GM23338 (cell line): ENCODE measurements at regions not wholly inside any gene's neighbourhood (a gene's known extent, or its start where the extent isn't known, plus 50 kb on each side); places are given as distances from the start of the nearest gene placed in this dataset.

Source experiments
- ATAC-seq: fragments of 200-7000 bp; cut with Tn5 transposase; 3 replicates; pipeline ENCODE4 v1.9.1; 2020
- DNase-seq: peaks from one replicate; pipeline ENCODE4 v3.0.0-alpha.2; 2015; ENCODE audit warnings: low spot score
- H2AFZ ChIP-seq: fragments of 200-600 bp; sonication (generic); 2 replicates; pipeline ENCODE4 v1.8.0; 2016; ENCODE audit warnings: antibody characterized with exemption, mild to moderate bottlenecking, moderate library complexity
- H3F3A ChIP-seq: fragments of 200-600 bp; sonication (generic); replicated peaks from 2 replicates; pipeline ENCODE4 v1.8.0; 2017; ENCODE audit warnings: antibody characterized with exemption, mixed run types, low read depth
- H3K27ac ChIP-seq: fragments of 200-600 bp; sonication (generic); 2 replicates; pipeline ENCODE4 v1.6.1; 2016; ENCODE audit warnings: low read depth
- H3K27me3 ChIP-seq: fragments of 200-600 bp; sonication (generic); 2 replicates; pipeline ENCODE4 v1.8.0; 2016; ENCODE audit warnings: mild to moderate bottlenecking, mixed run types, moderate library complexity; ENCODE audit not compliant: insufficient read depth
- H3K36me3 ChIP-seq: fragments of 200-600 bp; sonication (generic); 2 replicates; pipeline ENCODE4 v1.8.0; 2016; ENCODE audit warnings: mild to moderate bottlenecking; ENCODE audit not compliant: insufficient read depth
- H3K4me1 ChIP-seq: fragments of 200-600 bp; sonication (generic); 2 replicates; pipeline ENCODE4 v1.8.0; 2016; ENCODE audit warnings: mild to moderate bottlenecking, moderate library complexity; ENCODE audit not compliant: insufficient read depth
- H3K4me2 ChIP-seq: fragments of 200-600 bp; sonication (generic); 2 replicates; pipeline ENCODE4 v1.7.1; 2017; ENCODE audit warnings: mixed run types
- H3K4me3 ChIP-seq: fragments of 200-600 bp; sonication (generic); 2 replicates; pipeline ENCODE4 v1.6.1; 2016; ENCODE audit warnings: mixed run types
- H3K79me2 ChIP-seq: fragments of 200-600 bp; sonication (generic); replicated peaks from 2 replicates; pipeline ENCODE4 v1.8.0; 2017; ENCODE audit warnings: mild to moderate bottlenecking; ENCODE audit not compliant: insufficient read depth
- H3K9me2 ChIP-seq: fragments of 200-600 bp; sonication (generic); 2 replicates; pipeline ENCODE4 v1.8.0; 2017; ENCODE audit not compliant: insufficient read depth
- H4K20me1 ChIP-seq: fragments of 200-600 bp; sonication (generic); replicated peaks from 2 replicates; pipeline ENCODE4 v1.8.0; 2017; ENCODE audit warnings: mild to moderate bottlenecking; ENCODE audit not compliant: insufficient read depth
- H3K27ac Mint-ChIP-seq: 2 replicates; pipeline ENCODE4 v1.8.0; 2020; ENCODE audit warnings: inconsistent platforms, mild to moderate bottlenecking, moderate library complexity, mixed read lengths
- H3K27me3 Mint-ChIP-seq: 3 replicates; pipeline ENCODE4 v1.8.0; 2022; ENCODE audit warnings: low read depth, mild to moderate bottlenecking, moderate library complexity, mixed read lengths, inconsistent platforms; ENCODE audit not compliant: insufficient read depth, poor library complexity
- H3K36me3 Mint-ChIP-seq: 3 replicates; pipeline ENCODE4 v1.8.0; 2021; ENCODE audit warnings: low read depth, mild to moderate bottlenecking, inconsistent platforms, moderate library complexity, mixed read lengths
- H3K4me1 Mint-ChIP-seq: 3 replicates; pipeline ENCODE4 v1.8.0; 2020; ENCODE audit warnings: mild to moderate bottlenecking, inconsistent platforms, mixed read lengths
- H3K4me3 Mint-ChIP-seq: 3 replicates; pipeline ENCODE4 v1.8.0; 2021; ENCODE audit warnings: moderate library complexity, mild to moderate bottlenecking, inconsistent platforms, mixed read lengths
- H3K9me3 Mint-ChIP-seq: 3 replicates; pipeline ENCODE4 v1.8.0; 2020; ENCODE audit warnings: moderate library complexity, mild to moderate bottlenecking, inconsistent platforms, mixed read lengths
- EZH2 ChIP-seq: fragments of 200-600 bp; sonication (generic); IDR thresholded peaks from one replicate; pipeline ENCODE4 v1.8.0; 2017; ENCODE audit warnings: antibody characterized with exemption, mild to moderate bottlenecking, low read depth; ENCODE audit not compliant: unreplicated experiment
- EZH2phosphoT487 ChIP-seq: fragments of 200-600 bp; sonication (generic); IDR thresholded peaks from one replicate; pipeline ENCODE4 v1.8.1; 2018; ENCODE audit warnings: antibody characterized with exemption; ENCODE audit not compliant: unreplicated experiment
- NANOG ChIP-seq: IDR thresholded peaks from 2 replicates; pipeline ENCODE4 v1.6.1; 2016; ENCODE audit warnings: antibody characterized with exemption, borderline replicate concordance
- TF ChIP-seq, protein P1 (sequence below), 2 experiments: fragments of 200-600 bp in 1 of 2; sonication (generic) in 1 of 2; conservative IDR thresholded peaks; 2 replicates each; pipeline versions ENCODE4 v1.5.1 to v1.6.1; 2016 to 2017; ENCODE audit warnings: antibody characterized with exemption in 2 of 2, low read depth in 2 of 2, mild to moderate bottlenecking in 2 of 2, moderate library complexity in 1 of 2
- TF ChIP-seq, protein P2 (sequence below): fragments of 250-450 bp; sonication (Bioruptor Pico); IDR thresholded peaks from 2 replicates; pipeline ENCODE4 v1.5.0; 2020; ENCODE audit warnings: mild to moderate bottlenecking, moderate library complexity
- TF ChIP-seq, protein P3 (sequence below): IDR thresholded peaks from one replicate; pipeline ENCODE4 v1.6.1; 2018; ENCODE audit warnings: antibody characterized with exemption; ENCODE audit not compliant: unreplicated experiment
- TF ChIP-seq, protein P4 (sequence below): IDR thresholded peaks from 2 replicates; pipeline ENCODE4 v1.6.1; 2016; ENCODE audit warnings: antibody characterized with exemption

DNA sequence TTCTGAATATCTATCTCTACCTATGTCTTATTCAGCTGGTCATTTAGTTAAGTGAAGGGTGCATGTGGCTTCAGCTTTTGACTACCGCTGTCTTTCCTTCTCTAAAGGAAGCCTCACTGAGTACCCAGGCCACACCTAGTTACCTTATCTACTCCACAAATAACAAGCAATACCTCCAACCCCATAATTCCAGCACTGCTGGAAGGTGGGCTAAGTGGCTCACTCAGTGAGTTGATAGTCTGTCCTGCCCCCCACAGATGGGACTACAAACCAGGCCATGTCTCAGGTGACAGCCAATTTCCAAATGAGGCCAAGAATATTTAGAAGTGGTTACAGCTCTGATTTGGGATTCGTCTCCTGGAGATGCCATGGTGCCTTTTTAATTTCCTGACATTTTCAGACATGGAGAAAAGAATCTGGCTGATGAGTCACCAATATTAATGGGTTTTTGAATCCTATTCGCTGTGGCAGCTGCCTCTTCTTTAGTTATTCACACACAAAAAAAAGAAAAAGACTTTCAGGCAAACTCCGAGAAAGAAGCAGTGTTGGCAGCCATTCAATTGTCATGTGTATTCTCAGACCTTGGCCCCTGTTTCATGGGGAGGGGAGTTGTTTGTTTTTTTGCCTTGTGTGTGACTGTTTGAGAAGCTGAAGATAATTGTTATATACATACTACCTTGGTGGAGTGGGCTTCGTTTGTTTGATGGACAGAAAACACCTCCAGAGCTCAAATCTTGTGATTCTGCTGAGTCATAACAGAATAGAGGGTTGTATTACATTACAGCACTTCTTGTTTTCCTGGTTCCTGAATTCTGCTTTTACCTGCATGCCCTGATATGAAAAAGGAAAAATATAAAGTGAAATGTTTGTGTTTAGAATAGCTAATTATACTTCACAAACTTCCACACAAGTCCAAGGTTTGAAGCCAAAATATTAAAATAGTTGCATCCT, 64.2 kb downstream of the SCG2 start (continued):
- TF ChIP-seq, protein P1, sequence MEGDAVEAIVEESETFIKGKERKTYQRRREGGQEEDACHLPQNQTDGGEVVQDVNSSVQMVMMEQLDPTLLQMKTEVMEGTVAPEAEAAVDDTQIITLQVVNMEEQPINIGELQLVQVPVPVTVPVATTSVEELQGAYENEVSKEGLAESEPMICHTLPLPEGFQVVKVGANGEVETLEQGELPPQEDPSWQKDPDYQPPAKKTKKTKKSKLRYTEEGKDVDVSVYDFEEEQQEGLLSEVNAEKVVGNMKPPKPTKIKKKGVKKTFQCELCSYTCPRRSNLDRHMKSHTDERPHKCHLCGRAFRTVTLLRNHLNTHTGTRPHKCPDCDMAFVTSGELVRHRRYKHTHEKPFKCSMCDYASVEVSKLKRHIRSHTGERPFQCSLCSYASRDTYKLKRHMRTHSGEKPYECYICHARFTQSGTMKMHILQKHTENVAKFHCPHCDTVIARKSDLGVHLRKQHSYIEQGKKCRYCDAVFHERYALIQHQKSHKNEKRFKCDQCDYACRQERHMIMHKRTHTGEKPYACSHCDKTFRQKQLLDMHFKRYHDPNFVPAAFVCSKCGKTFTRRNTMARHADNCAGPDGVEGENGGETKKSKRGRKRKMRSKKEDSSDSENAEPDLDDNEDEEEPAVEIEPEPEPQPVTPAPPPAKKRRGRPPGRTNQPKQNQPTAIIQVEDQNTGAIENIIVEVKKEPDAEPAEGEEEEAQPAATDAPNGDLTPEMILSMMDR (conservative IDR thresholded peaks at IDR 0.05; ENCODE audit: low read depth in 2 of 2) = no peak
- TF ChIP-seq, protein P2, sequence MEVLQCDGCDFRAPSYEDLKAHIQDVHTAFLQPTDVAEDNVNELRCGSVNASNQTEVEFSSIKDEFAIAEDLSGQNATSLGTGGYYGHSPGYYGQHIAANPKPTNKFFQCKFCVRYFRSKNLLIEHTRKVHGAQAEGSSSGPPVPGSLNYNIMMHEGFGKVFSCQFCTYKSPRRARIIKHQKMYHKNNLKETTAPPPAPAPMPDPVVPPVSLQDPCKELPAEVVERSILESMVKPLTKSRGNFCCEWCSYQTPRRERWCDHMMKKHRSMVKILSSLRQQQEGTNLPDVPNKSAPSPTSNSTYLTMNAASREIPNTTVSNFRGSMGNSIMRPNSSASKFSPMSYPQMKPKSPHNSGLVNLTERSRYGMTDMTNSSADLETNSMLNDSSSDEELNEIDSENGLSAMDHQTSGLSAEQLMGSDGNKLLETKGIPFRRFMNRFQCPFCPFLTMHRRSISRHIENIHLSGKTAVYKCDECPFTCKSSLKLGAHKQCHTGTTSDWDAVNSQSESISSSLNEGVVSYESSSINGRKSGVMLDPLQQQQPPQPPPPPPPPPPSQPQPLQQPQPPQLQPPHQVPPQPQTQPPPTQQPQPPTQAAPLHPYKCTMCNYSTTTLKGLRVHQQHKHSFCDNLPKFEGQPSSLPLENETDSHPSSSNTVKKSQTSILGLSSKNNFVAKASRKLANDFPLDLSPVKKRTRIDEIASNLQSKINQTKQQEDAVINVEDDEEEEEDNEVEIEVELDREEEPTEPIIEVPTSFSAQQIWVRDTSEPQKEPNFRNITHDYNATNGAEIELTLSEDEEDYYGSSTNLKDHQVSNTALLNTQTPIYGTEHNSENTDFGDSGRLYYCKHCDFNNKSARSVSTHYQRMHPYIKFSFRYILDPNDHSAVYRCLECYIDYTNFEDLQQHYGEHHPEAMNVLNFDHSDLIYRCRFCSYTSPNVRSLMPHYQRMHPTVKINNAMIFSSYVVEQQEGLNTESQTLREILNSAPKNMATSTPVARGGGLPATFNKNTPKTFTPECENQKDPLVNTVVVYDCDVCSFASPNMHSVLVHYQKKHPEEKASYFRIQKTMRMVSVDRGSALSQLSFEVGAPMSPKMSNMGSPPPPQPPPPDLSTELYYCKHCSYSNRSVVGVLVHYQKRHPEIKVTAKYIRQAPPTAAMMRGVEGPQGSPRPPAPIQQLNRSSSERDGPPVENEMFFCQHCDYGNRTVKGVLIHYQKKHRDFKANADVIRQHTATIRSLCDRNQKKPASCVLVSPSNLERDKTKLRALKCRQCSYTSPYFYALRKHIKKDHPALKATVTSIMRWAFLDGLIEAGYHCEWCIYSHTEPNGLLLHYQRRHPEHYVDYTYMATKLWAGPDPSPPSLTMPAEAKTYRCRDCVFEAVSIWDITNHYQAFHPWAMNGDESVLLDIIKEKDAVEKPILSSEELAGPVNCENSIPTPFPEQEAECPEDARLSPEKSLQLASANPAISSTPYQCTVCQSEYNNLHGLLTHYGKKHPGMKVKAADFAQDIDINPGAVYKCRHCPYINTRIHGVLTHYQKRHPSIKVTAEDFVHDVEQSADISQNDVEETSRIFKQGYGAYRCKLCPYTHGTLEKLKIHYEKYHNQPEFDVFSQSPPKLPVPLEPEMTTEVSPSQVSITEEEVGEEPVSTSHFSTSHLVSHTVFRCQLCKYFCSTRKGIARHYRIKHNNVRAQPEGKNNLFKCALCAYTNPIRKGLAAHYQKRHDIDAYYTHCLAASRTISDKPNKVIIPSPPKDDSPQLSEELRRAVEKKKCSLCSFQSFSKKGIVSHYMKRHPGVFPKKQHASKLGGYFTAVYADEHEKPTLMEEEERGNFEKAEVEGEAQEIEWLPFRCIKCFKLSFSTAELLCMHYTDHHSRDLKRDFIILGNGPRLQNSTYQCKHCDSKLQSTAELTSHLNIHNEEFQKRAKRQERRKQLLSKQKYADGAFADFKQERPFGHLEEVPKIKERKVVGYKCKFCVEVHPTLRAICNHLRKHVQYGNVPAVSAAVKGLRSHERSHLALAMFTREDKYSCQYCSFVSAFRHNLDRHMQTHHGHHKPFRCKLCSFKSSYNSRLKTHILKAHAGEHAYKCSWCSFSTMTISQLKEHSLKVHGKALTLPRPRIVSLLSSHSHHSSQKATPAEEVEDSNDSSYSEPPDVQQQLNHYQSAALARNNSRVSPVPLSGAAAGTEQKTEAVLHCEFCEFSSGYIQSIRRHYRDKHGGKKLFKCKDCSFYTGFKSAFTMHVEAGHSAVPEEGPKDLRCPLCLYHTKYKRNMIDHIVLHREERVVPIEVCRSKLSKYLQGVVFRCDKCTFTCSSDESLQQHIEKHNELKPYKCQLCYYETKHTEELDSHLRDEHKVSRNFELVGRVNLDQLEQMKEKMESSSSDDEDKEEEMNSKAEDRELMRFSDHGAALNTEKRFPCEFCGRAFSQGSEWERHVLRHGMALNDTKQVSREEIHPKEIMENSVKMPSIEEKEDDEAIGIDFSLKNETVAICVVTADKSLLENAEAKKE (CRISPR knock-in tag) = no peak
- TF ChIP-seq EZH2phosphoT487 (no peak), EZH2 (no peak)

DNA sequence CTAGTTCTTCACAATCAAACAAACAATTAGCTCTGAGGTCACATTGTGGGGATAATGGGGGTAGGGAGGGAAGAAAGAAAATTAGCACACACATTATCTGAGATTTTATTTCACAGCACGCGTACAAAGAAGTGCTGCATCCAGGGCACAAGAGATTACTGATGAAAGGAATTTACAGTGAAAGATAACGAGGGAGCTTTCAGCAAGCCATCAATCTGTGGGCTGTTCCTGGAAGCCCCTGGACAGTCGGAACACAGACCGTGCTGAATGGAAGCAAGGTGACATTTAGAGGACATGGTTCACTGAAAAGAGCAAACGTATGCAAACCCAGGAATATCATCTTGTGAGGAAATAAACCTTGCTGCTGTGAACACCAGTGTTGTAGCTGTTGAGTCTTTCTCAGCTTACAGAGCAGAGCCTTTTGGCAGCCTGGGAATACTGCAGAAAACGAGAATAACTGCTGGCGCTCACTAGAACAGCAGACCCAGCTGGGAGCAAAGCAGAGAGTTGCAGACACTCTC, 63.2 kb downstream of the SCG2 start:
- no peak overlapping the region for H3K27ac ChIP-seq
- no peaks in the 10 kb centered on the region for H3K27me3 ChIP-seq
- no peak overlapping the region for H3K4me3 ChIP-seq
- peak overlapping the region; percentile 92 for H2AFZ ChIP-seq
- Mint-ChIP-seq H3K4me1 (peaks cover 17% of the 10 kb centered on the region), H3K27me3 (no peaks in the 10 kb centered on the region), H3K9me3 (no peaks in the 10 kb centered on the region), H3K4me3 (no peak overlapping the region), H3K27ac (peak overlapping the region; percentile 96; the same call in 1 of the 2 replicates), H3K36me3 (no peaks in the 10 kb centered on the region)
- ATAC-seq = peak; percentile 28; the same call in 2 of the 3 replicates
- H3K9me2 ChIP-seq = no peaks in the 10 kb centered on the region; the same call in 1 of the 2 replicates
- no peaks in the 10 kb centered on the region for H3F3A ChIP-seq
- no peak overlapping the region for H3K4me2 ChIP-seq
- H3K36me3 ChIP-seq = no peaks in the 10 kb centered on the region
- H3K79me2 ChIP-seq = no peaks in the 10 kb centered on the region
- peaks cover 19% of the 10 kb centered on the region for H3K4me1 ChIP-seq
- no peak for DNase-seq
- no peaks in the 10 kb centered on the region for H4K20me1 ChIP-seq
- TF ChIP-seq NANOG (no peak), EZH2phosphoT487 (no peak), EZH2 (no peak)
- TF ChIP-seq, protein P3, sequence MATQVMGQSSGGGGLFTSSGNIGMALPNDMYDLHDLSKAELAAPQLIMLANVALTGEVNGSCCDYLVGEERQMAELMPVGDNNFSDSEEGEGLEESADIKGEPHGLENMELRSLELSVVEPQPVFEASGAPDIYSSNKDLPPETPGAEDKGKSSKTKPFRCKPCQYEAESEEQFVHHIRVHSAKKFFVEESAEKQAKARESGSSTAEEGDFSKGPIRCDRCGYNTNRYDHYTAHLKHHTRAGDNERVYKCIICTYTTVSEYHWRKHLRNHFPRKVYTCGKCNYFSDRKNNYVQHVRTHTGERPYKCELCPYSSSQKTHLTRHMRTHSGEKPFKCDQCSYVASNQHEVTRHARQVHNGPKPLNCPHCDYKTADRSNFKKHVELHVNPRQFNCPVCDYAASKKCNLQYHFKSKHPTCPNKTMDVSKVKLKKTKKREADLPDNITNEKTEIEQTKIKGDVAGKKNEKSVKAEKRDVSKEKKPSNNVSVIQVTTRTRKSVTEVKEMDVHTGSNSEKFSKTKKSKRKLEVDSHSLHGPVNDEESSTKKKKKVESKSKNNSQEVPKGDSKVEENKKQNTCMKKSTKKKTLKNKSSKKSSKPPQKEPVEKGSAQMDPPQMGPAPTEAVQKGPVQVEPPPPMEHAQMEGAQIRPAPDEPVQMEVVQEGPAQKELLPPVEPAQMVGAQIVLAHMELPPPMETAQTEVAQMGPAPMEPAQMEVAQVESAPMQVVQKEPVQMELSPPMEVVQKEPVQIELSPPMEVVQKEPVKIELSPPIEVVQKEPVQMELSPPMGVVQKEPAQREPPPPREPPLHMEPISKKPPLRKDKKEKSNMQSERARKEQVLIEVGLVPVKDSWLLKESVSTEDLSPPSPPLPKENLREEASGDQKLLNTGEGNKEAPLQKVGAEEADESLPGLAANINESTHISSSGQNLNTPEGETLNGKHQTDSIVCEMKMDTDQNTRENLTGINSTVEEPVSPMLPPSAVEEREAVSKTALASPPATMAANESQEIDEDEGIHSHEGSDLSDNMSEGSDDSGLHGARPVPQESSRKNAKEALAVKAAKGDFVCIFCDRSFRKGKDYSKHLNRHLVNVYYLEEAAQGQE = no peak
- TF ChIP-seq, protein P4, sequence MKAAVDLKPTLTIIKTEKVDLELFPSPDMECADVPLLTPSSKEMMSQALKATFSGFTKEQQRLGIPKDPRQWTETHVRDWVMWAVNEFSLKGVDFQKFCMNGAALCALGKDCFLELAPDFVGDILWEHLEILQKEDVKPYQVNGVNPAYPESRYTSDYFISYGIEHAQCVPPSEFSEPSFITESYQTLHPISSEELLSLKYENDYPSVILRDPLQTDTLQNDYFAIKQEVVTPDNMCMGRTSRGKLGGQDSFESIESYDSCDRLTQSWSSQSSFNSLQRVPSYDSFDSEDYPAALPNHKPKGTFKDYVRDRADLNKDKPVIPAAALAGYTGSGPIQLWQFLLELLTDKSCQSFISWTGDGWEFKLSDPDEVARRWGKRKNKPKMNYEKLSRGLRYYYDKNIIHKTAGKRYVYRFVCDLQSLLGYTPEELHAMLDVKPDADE = no peak
